HG03575 (cell line): ENCODE measurements at regions not wholly inside any gene's neighbourhood (a gene's known extent, or its start where the extent isn't known, plus 50 kb on each side); places are given as distances from the start of the nearest gene placed in this dataset.

ENCODE experiments used
- ATAC-seq: cut with Tn5 transposase; IDR thresholded peaks from one replicate; pipeline ENCODE4 v1.9.1; 2021; ENCODE audit not compliant: unreplicated experiment, insufficient number of reproducible peaks, low FRiP score; ENCODE audit errors: extremely low read depth

DNA sequence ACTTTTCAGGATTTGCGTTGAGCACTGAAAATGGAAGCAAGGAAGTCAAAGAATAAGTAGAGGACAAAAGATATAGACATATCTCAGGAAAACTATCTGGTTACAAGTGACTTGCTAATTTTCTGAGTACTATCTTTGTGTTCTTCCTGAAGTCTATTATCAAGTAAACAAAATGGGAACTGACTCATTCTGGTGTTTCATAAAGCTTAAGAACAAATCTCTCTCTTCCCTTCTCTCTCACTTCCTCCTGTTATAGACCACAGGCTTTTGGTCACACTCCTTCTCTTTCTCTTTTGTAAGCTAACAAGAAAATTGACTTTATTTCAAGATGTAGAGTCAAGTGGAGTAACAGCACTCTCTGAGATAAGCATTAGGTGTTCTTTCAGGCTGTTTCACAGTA lies 406.6 kb upstream of the SYT1 start:
- peak; percentile 100 for ATAC-seq

DNA sequence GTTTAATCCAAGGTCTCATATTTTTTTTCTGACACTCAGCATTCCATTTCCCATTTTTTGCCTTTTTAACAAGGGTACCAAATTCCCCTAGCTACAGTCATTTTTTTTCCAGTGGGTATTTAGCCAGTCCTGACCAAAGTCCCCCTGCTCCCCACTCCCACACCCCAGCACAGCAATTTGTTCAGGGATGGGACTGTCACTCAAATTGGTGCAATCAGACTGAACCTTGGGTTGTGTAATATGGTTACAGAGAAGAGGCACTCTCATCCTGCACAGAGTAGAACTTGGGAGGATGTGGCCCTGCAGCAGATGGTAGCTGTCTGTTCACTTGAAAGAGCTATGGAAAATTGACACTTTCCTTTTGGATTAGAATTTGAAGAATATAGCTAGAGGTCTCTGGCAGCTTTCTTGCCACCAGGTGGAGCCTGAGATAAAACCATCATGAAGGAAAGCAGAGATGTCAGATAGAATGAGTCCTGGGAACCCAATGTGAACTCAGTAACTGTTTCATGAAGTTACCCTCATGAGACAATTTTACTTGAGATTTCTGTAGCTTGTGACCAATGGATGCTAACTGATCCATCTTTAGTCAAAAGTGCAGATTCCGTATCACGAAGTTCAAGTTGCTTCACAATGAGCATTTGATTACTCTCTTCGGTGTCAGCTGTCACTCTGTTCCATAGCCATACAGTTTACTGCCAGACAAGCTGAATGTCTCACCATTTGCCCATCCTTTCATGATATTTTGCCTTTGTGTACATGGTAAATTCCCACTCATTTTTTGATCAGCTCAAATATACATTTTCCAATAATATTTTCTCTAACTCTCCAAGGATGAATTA lies 394.0 kb upstream of the SYT1 start:
- no peak for ATAC-seq

DNA sequence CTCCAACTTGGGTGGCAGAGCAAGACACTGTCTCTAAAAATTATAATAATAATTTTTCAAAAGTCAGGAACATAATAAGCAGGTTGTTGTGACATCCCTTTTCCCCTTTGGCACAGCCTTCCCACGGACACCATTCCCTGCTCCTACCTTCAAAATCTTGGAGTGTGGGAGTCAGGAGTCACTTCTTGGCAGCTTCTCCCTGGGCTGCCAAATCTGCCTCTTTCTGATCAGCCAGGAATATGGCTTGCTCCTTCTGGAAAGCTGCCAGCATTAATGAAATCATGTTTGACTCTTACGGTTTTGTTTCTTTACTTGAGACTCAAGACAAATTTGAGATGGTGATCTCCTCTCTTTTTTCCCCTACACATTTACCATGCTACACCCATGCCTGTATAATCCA lies 391.4 kb upstream of the SYT1 start:
- ATAC-seq = no peak

DNA sequence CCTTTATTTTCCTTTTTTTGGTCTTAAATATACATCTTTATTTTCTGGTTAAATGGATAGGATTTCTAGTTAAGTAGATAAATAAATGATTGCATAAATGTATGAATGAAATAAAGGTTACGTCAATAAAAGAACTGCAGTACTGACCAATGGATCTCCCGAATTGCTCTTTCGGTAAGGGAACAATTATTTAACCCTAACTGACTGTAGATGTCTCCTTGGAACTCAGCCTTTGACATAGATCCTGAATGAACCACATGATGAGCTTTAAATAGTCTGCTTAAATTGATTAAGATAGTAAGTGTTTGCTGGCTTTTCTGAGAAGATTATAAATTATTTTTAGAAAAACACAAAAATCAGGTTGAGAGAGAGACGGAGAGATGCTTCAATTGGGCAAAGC lies 391.0 kb upstream of the SYT1 start:
- ATAC-seq = no peak

DNA sequence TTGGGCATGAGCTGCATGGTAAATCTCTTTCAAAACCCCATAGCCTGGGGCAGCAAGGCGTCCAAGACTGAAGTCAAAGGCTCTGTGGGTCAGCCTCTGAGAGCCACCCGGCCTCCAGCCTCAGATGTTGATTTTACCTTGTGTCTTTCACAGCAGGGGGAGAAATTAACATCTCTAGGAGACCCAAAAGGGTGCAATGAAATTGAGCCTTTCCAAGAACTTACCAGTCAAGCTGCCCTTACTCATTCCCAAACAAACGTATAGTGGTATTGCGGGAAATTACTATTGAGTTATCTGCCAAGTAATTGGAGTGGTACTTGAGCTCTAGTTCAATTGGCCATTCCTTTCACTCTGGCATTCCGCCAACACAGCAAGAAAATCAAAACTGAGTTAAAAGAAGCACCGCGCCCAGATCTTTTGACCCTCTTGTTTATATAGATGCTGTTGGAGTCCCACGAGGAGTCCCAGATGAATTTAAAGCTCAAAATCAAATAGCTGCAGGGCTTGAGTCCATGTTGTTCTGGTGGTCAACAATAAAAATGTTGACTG lies 380.7 kb upstream of the SYT1 start:
- ATAC-seq = no peak

DNA sequence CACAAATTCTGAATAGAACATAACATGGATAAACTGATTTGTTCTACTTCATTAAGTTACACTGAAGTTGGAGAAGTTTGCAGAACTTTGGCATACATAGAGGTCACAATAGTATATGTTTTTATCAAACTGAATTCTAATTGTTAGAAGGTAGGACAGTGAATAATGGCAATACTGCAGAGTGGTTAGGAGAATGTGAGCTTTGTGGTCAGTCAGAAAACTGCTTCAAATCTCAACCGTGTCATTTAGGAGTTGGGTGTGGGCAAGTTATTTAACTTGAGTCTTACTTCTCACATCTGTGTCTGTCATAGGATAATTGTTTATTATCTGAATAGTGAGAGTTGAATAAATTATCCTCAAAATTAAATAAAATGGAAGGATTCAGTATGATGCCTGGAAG lies 374.6 kb upstream of the SYT1 start:
- no peak for ATAC-seq

DNA sequence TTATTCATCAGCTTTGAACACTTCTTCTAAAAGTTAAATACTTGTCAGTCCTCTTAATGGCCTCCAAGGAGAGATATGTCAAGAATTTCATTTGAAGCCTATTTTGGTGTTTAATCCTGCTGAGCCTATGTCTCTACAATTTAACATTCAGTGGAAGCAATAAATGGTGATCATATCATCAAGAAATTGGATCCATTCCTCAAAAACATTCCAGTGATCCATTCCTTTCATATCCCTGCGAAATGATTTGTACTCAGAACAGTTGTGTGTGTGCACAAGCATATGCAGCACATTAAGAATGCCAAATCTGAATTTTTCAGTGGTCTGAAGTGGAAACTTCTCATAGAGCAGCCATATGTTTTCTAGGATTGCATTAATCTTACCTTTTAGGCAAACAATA lies 373.7 kb upstream of the SYT1 start:
- ATAC-seq = no peak

DNA sequence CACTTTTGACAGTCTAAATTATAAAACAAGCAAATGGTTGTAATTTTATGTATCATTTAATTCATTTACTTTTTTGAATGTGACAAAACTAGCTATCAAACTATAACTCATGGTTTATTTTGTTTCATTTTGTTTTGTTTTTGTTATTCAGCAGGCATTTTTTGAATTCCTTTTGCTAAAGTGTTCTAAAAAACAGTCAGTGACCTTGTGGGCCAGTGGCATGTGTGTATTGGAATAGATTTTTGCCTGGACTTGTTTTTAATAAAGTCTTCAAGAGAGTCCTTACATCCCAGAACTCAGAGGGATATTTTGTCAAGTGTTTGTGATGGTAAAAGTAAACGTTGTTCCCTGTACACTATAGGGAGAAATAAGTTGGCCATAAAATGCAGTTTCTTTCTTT lies 369.7 kb upstream of the SYT1 start:
- ATAC-seq = no peak

DNA sequence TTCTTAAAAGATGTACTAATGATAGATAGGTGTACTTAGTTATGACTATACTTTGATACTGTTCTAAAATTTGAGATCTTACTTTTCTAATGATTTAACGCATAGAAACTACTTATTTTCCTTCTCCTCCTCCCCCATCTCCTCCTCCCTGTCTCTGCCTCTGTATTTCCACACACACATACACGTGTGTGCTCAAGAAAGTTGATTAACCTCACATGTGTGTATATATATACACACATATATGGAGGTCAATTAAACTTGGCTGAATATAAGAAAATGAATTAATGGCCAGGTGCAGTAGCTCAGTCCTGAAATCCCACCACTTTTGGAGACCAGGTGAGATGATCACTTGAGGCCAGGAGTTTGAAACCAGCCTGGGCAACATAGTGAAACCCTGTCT lies 362.7 kb upstream of the SYT1 start:
- ATAC-seq = no peak

DNA sequence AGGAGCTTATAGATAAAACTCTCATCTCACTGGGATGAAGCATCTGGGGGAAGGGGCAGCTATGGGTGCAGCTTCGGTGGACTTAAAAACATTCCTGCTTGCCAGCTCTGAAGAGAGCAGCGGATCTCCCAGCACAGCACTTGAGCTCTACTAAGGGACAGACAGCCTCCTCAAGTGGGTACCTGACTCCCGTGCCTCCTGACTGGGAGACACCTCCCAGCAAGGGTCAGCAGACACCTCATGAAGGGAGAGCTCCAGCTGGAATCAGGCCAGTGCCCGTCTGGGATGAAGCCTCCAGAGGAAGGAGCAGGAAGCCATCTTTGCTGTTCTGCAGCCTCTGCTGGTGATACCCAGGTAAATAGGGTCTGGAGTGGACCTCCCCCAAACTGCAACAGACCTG lies 345.2 kb upstream of the SYT1 start:
- no peak for ATAC-seq

DNA sequence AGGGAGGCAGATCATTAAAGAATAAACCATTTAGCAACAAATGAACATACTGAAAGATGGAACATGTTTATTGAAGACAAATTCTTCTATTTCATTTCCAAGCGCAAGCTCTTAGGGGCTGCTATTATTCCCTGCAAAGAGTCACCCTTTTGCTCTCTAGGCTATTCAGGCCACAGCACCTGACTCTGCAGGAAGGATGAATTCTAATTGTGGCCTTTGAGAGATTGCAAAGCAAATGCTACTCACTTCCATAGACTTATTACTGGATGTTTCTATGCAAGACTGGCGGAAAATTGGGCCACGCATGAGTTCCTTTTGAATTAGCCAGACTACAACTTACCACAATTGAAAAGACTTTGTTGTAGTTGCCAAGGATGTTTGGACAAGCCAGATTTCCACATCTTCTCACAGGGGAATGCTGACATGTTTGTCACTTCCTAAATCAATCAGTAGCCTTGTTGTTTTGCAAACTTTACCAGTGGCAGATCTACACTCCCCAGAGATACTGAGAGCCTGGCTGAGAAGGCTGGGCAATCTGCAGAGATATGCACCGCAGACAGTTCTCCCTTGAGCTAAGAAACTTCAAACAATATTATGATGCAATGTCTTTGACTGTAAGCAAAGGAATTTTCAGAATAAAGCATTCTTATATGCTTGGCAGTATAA lies 334.3 kb upstream of the SYT1 start:
- ATAC-seq = no peak

DNA sequence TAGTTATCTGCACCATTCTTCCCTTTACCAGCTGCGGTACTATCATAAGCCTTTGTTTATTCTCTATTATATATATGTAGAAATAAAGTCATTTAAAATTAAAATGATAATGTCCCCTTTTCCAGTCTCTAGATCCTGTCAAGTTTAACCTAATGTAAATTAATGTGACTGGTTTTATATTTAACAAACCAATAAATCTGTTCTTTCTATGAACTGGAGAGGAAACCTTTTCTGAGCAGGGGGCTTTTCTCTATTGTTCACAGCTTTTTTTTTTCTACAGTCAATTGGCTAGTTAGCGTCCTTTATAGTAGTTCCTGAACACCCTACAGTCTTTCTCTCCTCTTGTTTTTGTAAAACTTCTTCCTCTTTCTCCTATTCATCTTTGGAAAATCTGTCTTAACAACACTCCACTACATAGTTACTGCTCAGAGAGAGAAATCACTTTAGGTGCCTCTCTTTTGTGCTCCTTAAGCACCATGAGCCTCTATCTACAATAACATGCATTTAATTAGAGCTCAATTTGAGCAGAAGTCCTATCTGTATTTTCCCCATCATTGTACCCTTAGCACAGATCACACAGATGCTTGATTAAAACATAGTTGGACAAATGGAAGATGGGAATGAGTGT lies 332.6 kb upstream of the SYT1 start:
- ATAC-seq = no peak

DNA sequence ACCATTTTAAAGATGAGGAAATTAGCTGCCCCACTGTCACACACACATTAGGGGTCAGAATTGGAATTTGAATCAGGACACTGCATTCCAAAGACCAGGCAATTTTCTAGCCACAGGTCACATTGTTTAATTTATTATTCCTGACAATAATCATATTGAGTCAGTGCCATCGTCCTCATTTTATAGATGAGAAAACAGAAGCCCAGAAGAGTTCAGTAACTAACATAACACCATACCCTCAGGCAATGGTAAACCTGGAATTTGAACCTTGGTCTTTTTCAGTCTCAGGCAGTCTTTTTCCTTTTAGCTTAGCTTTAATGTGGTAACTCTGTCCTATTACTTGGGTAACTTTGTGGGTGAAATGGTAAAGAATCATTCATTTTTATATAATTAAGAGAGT lies 330.3 kb upstream of the SYT1 start:
- no peak for ATAC-seq

DNA sequence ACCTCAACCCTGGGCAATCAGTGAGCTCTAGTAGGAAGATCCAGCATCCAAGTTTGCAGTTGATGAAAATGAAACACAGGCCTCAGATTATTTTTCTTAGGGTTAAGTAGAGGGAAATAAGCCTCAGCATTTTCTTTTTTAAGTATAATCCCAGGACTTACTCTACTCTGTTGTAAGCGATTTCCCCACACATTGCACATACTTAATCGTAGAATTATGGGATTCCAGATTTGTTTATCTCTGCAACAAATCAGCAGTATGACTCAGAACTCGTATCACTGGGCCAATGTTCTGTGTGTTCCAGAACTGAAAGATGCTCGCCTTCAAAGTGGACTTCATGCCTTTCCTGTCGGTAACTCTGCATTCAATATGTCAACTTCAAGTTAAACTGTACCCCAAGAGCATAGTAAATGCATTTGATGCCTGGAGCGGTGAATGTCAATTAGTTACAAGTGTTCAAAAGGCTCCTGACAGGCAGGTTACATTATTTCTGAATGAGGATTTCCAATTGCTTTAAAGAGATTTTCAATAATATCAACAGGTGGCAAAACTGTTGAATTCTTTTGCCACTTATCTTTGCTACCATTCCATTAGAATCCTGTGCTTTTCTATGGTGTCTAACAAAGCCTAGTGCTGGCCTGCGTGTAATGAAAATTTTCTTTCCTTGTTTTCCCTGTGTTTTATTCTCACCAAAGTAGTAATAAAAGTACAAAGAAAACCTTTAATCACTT lies 323.8 kb upstream of the SYT1 start:
- no peak for ATAC-seq

DNA sequence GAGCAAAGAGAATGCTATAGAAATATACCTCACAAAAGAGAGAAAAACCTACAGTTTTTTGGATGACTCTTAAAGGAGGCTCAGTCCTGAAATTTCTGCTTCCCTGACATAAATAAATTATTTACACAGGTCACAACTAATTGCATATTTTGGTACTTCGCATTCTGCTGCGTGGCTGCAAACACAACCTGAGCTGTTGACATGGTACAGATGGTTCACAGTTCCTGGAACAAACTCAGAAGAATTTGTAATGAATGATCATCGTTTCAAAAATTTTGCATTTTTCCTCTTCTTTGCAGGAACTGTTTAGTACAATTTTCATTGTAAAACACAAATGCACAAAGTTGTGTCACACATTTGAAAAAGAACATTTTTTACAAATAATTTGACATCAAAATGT lies 313.7 kb upstream of the SYT1 start:
- ATAC-seq = no peak

DNA sequence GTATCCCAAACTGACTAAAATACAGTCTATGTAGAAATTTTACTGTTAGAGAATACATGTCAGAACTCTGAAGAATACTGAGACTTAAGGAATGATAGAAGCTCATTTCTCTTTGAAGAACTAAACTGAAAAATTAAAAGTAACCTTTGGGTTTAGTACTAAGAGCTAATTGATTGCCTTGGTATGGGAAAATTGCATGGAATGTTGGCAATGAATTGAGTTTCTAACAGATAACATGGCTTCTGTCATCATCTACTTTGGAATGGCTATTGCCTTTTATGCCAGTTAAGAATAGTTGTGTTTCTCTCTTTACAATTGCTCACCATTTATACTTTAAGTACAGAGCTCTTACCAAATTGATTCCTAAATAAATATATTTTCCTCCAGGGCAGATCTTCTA lies 308.8 kb upstream of the SYT1 start:
- no peak for ATAC-seq

DNA sequence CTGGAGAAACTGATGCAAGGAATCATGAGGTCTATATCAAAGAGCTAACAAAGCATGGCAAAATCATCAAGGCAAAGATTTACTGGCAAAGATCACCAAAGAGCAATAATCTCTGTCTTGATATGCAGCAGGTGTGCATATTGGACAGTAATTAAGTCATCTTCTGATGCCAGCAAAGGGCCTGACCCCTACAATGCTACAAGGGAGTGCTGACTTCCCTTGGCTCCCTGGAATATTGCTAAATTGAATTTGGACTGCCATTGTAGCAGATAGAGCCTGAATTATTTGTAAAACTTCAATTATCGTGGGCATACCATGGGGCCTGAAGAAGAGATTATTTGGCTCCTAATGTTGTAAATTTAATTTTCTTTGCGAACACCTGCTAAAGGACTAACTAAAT lies 307.9 kb upstream of the SYT1 start:
- ATAC-seq = no peak

DNA sequence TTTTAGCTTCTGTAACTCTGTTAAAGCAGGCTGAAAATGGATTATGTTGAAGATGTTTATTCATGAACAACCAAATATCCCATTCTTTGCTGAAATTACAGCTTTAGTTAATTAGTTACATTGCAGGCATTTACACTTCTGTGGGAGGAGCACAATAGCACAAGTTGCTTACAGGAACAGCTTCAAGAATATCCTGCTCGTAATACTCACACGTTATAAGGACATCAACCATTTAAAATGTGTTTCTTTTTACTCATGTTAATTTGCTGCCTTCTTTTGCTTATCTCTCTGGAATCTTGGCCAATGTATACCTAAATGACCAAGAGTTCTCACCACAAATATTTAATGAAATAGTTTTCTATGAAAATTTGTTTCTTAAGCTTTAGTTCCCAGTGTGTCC lies 305.2 kb upstream of the SYT1 start:
- ATAC-seq = no peak

DNA sequence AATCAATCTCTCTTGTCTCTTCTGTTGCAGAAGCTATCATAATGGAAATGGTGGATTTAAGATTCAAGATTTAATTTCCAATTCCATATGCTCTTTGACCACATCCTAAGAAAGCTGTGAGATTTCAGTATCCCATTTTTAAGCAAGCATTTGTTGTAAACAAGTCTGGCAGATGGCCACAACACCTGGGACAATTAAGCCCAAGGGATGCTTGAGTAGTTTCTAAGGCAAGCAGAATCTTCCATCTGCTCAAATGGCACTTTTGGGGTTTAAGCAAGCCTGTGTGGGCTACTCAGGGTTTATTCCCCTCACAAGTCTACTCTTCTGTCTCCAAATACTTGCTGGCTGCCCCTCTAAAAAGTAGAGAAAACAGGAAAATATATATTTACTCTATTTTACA lies 304.7 kb upstream of the SYT1 start:
- no peak for ATAC-seq
